Activated naive CD8-positive, alpha-beta T cell treated with anti-CD3 and anti-CD28 coated beads for 36 hours (primary cell): ENCODE measurements at regions not wholly inside any gene's neighbourhood (a gene's known extent, or its start where the extent isn't known, plus 50 kb on each side); places are given as distances from the start of the nearest gene placed in this dataset.

Source experiments
- DNase-seq: peaks from one replicate; pipeline ENCODE4 v3.0.0; 2021
- H3K27ac Mint-ChIP-seq: one replicate; pipeline ENCODE4 v1.8.0; 2022; ENCODE audit warnings: mild to moderate bottlenecking, moderate library complexity, mixed read lengths
- H3K27me3 Mint-ChIP-seq: one replicate; pipeline ENCODE4 v1.8.0; 2022; ENCODE audit warnings: mild to moderate bottlenecking, mixed read lengths
- H3K36me3 Mint-ChIP-seq: one replicate; pipeline ENCODE4 v1.8.0; 2021; ENCODE audit warnings: mild to moderate bottlenecking, mixed read lengths
- H3K4me1 Mint-ChIP-seq: one replicate; pipeline ENCODE4 v1.8.0; 2021; ENCODE audit warnings: mixed read lengths
- H3K4me3 Mint-ChIP-seq: one replicate; pipeline ENCODE4 v1.8.0; 2022; ENCODE audit warnings: mild to moderate bottlenecking, moderate library complexity, mixed read lengths
- H3K9me3 Mint-ChIP-seq: one replicate; pipeline ENCODE4 v1.8.0; 2022; ENCODE audit warnings: mixed read lengths

- H3K36me3 Mint-ChIP-seq = no peaks in the 10 kb centered on the region
- no peaks in the 10 kb centered on the region for H3K4me1 Mint-ChIP-seq
- H3K27me3 Mint-ChIP-seq = no peaks in the 10 kb centered on the region
- peaks cover 2% of the 10 kb centered on the region for H3K9me3 Mint-ChIP-seq
- no peak for DNase-seq
- H3K4me3 Mint-ChIP-seq = no peak overlapping the region
- H3K27ac Mint-ChIP-seq = no peak overlapping the region
Observed at GRCh38 chr3:181383760-181384159, 328.0 kb upstream of the SOX2 start.

GRCh38 chr3:181383201-181383600 is 328.5 kb upstream of the SOX2 start:
- Mint-ChIP-seq H3K36me3 (no peaks in the 10 kb centered on the region), H3K27ac (no peak overlapping the region), H3K27me3 (no peaks in the 10 kb centered on the region)

GRCh38 chr3:181382656-181383055 is 329.1 kb upstream of the SOX2 start:
- H3K36me3 Mint-ChIP-seq = no peaks in the 10 kb centered on the region
- DNase-seq = no peak
- H3K4me1 Mint-ChIP-seq = no peaks in the 10 kb centered on the region
- no peaks in the 10 kb centered on the region for H3K27me3 Mint-ChIP-seq
- H3K4me3 Mint-ChIP-seq = no peak overlapping the region
- no peak overlapping the region for H3K27ac Mint-ChIP-seq
- peaks cover 2% of the 10 kb centered on the region for H3K9me3 Mint-ChIP-seq

More at GRCh38 chr3:181383201-181383600, 328.5 kb upstream of the SOX2 start:
- DNase-seq = no peak
- Mint-ChIP-seq H3K4me3 (no peak overlapping the region), H3K9me3 (peaks cover 2% of the 10 kb centered on the region), H3K4me1 (no peaks in the 10 kb centered on the region)

- Mint-ChIP-seq H3K4me3 (no peak overlapping the region), H3K27ac (no peak overlapping the region), H3K4me1 (no peaks in the 10 kb centered on the region), H3K27me3 (no peaks in the 10 kb centered on the region), H3K9me3 (peaks cover 2% of the 10 kb centered on the region), H3K36me3 (no peaks in the 10 kb centered on the region)
- no peak for DNase-seq
Observed at GRCh38 chr3:181379278-181379677, 332.4 kb upstream of the SOX2 start.

GRCh38 chr3:181369637-181370036 is 342.1 kb upstream of the SOX2 start:
- H3K27ac Mint-ChIP-seq = no peak overlapping the region
- H3K4me3 Mint-ChIP-seq = no peak overlapping the region
- no peaks in the 10 kb centered on the region for H3K9me3 Mint-ChIP-seq
- no peaks in the 10 kb centered on the region for H3K36me3 Mint-ChIP-seq
- no peak for DNase-seq
- no peaks in the 10 kb centered on the region for H3K4me1 Mint-ChIP-seq
- no peaks in the 10 kb centered on the region for H3K27me3 Mint-ChIP-seq

GRCh38 chr3:181363231-181363630 is 348.5 kb upstream of the SOX2 start:
- H3K27ac Mint-ChIP-seq = no peak overlapping the region
- no peak overlapping the region for H3K4me3 Mint-ChIP-seq
- H3K36me3 Mint-ChIP-seq = no peaks in the 10 kb centered on the region
- no peak for DNase-seq
- no peaks in the 10 kb centered on the region for H3K9me3 Mint-ChIP-seq
- H3K27me3 Mint-ChIP-seq = no peaks in the 10 kb centered on the region
- H3K4me1 Mint-ChIP-seq = no peaks in the 10 kb centered on the region

- H3K27me3 Mint-ChIP-seq = no peaks in the 10 kb centered on the region
- no peaks in the 10 kb centered on the region for H3K9me3 Mint-ChIP-seq
- no peak overlapping the region for H3K4me3 Mint-ChIP-seq
- H3K4me1 Mint-ChIP-seq = no peaks in the 10 kb centered on the region
- H3K27ac Mint-ChIP-seq = no peak overlapping the region
- no peaks in the 10 kb centered on the region for H3K36me3 Mint-ChIP-seq
- DNase-seq = no peak
Observed at GRCh38 chr3:181362378-181362777, 349.3 kb upstream of the SOX2 start.

GRCh38 chr3:181358562-181358961 is 353.2 kb upstream of the SOX2 start:
- Mint-ChIP-seq H3K27ac (no peak overlapping the region), H3K9me3 (no peaks in the 10 kb centered on the region), H3K36me3 (no peaks in the 10 kb centered on the region), H3K27me3 (no peaks in the 10 kb centered on the region), H3K4me1 (no peaks in the 10 kb centered on the region), H3K4me3 (no peak overlapping the region)
- DNase-seq = no peak

GRCh38 chr3:181358060-181358459 is 353.7 kb upstream of the SOX2 start:
- H3K4me3 Mint-ChIP-seq = no peak overlapping the region
- H3K9me3 Mint-ChIP-seq = no peaks in the 10 kb centered on the region
- DNase-seq = no peak
- no peaks in the 10 kb centered on the region for H3K4me1 Mint-ChIP-seq
- no peak overlapping the region for H3K27ac Mint-ChIP-seq
- no peaks in the 10 kb centered on the region for H3K36me3 Mint-ChIP-seq
- H3K27me3 Mint-ChIP-seq = no peaks in the 10 kb centered on the region

GRCh38 chr3:181354140-181354539 is 357.6 kb upstream of the SOX2 start:
- no peaks in the 10 kb centered on the region for H3K9me3 Mint-ChIP-seq
- no peaks in the 10 kb centered on the region for H3K27me3 Mint-ChIP-seq
- no peaks in the 10 kb centered on the region for H3K4me1 Mint-ChIP-seq
- no peak overlapping the region for H3K27ac Mint-ChIP-seq
- no peak for DNase-seq
- H3K36me3 Mint-ChIP-seq = no peaks in the 10 kb centered on the region
- H3K4me3 Mint-ChIP-seq = no peak overlapping the region

- H3K27me3 Mint-ChIP-seq = no peaks in the 10 kb centered on the region
- H3K36me3 Mint-ChIP-seq = no peaks in the 10 kb centered on the region
- no peaks in the 10 kb centered on the region for H3K9me3 Mint-ChIP-seq
Observed at GRCh38 chr3:181344331-181344730, 354.8 kb upstream of the DNAJC19 start.

GRCh38 chr3:181336597-181336996 is 347.1 kb upstream of the DNAJC19 start:
- no peak for DNase-seq
- Mint-ChIP-seq H3K4me3 (no peak overlapping the region), H3K27me3 (no peaks in the 10 kb centered on the region), H3K27ac (no peak overlapping the region), H3K36me3 (no peaks in the 10 kb centered on the region), H3K9me3 (no peaks in the 10 kb centered on the region), H3K4me1 (no peaks in the 10 kb centered on the region)

More at GRCh38 chr3:181344331-181344730, 354.8 kb upstream of the DNAJC19 start:
- DNase-seq = no peak
- no peak overlapping the region for H3K4me3 Mint-ChIP-seq
- no peaks in the 10 kb centered on the region for H3K4me1 Mint-ChIP-seq
- H3K27ac Mint-ChIP-seq = no peak overlapping the region

- DNase-seq = no peak
- H3K4me1 Mint-ChIP-seq = no peaks in the 10 kb centered on the region
- no peak overlapping the region for H3K27ac Mint-ChIP-seq
- no peaks in the 10 kb centered on the region for H3K36me3 Mint-ChIP-seq
- H3K27me3 Mint-ChIP-seq = no peaks in the 10 kb centered on the region
- no peak overlapping the region for H3K4me3 Mint-ChIP-seq
- H3K9me3 Mint-ChIP-seq = no peaks in the 10 kb centered on the region
Observed at GRCh38 chr3:181333394-181333793, 343.9 kb upstream of the DNAJC19 start.

- H3K27me3 Mint-ChIP-seq = no peaks in the 10 kb centered on the region
- no peak overlapping the region for H3K4me3 Mint-ChIP-seq
- no peak for DNase-seq
- no peaks in the 10 kb centered on the region for H3K36me3 Mint-ChIP-seq
- no peaks in the 10 kb centered on the region for H3K4me1 Mint-ChIP-seq
- H3K27ac Mint-ChIP-seq = no peak overlapping the region
- H3K9me3 Mint-ChIP-seq = no peaks in the 10 kb centered on the region
Observed at GRCh38 chr3:181330821-181331563, 341.5 kb upstream of the DNAJC19 start.

- no peak for DNase-seq
- Mint-ChIP-seq H3K36me3 (no peaks in the 10 kb centered on the region), H3K27me3 (no peaks in the 10 kb centered on the region), H3K27ac (no peak overlapping the region), H3K4me3 (no peak overlapping the region), H3K4me1 (no peaks in the 10 kb centered on the region), H3K9me3 (no peaks in the 10 kb centered on the region)
Observed at GRCh38 chr3:181330257-181330656, 340.7 kb upstream of the DNAJC19 start.

- H3K4me3 Mint-ChIP-seq = no peak overlapping the region
- no peak overlapping the region for H3K27ac Mint-ChIP-seq
- no peak for DNase-seq
- H3K9me3 Mint-ChIP-seq = no peaks in the 10 kb centered on the region
- H3K27me3 Mint-ChIP-seq = no peaks in the 10 kb centered on the region
- H3K36me3 Mint-ChIP-seq = no peaks in the 10 kb centered on the region
- H3K4me1 Mint-ChIP-seq = no peaks in the 10 kb centered on the region
Observed at GRCh38 chr3:181329024-181329423, 339.5 kb upstream of the DNAJC19 start.
